ENCODE measurements at regions not wholly inside any gene's neighbourhood (a gene's known extent, or its start where the extent isn't known, plus 50 kb on each side); places are given as distances from the start of the nearest gene placed in this dataset.

DNA sequence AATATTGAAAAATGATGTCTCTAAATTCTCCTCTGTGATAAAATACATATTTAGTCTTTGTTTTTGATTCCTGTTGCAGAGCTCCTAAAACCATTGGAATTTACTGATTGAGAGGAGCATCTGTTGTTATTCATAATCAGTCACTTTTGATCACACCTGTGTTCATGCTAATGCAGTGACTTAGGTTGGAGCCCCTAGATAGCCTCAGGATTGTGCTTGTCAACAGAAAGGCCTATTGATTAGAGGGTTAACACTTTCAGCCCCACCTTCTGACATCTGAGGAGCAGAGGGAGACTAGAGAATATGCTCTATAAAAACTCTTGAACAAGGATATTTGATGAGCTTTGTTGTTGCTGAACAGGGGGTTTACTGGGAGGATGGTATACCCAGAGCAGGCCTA is 409.5 kb upstream of the ADGRL3 start:
- DNase-seq (ENCODE audit: low read depth, low spot score) (no peak), FAIRE-seq (no peak)
- Histone ChIP-seq H3K4me1 (ENCODE audit: control insufficient read depth, extremely low read depth, insufficient read depth, low read length) (no peaks in the 10 kb centered on the region), H3K27ac (ENCODE audit: insufficient read depth, low read depth, low read length) (no peak overlapping the region), H3K36me3 (ENCODE audit: control insufficient read depth in 2 of 2, extremely low read depth in 1 of 2, insufficient read depth in 2 of 2, low read length in 2 of 2) (no peaks in the 10 kb centered on the region), H2AFZ (ENCODE audit: low read depth, low read length) (no peak overlapping the region), H3K4me3 (replicated peaks in 1 of 3; ENCODE audit: insufficient read depth in 1 of 3, low read depth in 1 of 3, low read length in 3 of 3) (no peak overlapping the region), H3K79me2 (ENCODE audit: control insufficient read depth, insufficient read depth, low read length) (no peaks in the 10 kb centered on the region), H3K4me2 (ENCODE audit: insufficient read depth, low read length) (no peak overlapping the region), H3K27me3 (ENCODE audit: control insufficient read depth in 2 of 2, insufficient read depth in 2 of 2, low read length in 2 of 2) (no peaks in the 10 kb centered on the region), H3K9me3 (replicated peaks; ENCODE audit: control insufficient read depth, insufficient read depth, low read length) (no peaks in the 10 kb centered on the region), H3K9ac (replicated peaks; ENCODE audit: extremely low read depth, insufficient read depth, low read length) (no peak overlapping the region), H3K9me1 (replicated peaks; ENCODE audit: control insufficient read depth, extremely low read depth, insufficient read depth, low read length) (no peaks in the 10 kb centered on the region), H4K20me1 (replicated peaks; ENCODE audit: control insufficient read depth, extremely low read depth, insufficient read depth, low read length) (no peaks in the 10 kb centered on the region)
- dilution Hi-C loops (cut with MboI; ENCODE audit: extremely low pct_ligation_motif_present, low sequenced_read_pairs) (no loop called here), intact Hi-C loops (cut with micrococcal nuclease) (no loop called here)
- POLR2A ChIA-PET: no interaction called here
- BruUV-seq (replicated peaks): no TSS peak
- CTCF ChIA-PET: no interaction called here
- TF ChIP-seq POLR2A (IDR thresholded peaks at IDR 0.05; ENCODE audit: low read depth, low read length): no peak
- TF ChIP-seq JUN (IDR thresholded peaks at IDR 0.05; ENCODE audit: borderline replicate concordance, insufficient read depth, insufficient read length, low read depth): no peak
- TF ChIP-seq, protein P1, sequence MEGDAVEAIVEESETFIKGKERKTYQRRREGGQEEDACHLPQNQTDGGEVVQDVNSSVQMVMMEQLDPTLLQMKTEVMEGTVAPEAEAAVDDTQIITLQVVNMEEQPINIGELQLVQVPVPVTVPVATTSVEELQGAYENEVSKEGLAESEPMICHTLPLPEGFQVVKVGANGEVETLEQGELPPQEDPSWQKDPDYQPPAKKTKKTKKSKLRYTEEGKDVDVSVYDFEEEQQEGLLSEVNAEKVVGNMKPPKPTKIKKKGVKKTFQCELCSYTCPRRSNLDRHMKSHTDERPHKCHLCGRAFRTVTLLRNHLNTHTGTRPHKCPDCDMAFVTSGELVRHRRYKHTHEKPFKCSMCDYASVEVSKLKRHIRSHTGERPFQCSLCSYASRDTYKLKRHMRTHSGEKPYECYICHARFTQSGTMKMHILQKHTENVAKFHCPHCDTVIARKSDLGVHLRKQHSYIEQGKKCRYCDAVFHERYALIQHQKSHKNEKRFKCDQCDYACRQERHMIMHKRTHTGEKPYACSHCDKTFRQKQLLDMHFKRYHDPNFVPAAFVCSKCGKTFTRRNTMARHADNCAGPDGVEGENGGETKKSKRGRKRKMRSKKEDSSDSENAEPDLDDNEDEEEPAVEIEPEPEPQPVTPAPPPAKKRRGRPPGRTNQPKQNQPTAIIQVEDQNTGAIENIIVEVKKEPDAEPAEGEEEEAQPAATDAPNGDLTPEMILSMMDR (IDR thresholded peaks at IDR 0.05; ENCODE audit: extremely low read depth in 1 of 2, insufficient read depth in 1 of 2, low read depth in 1 of 2, low read length in 2 of 2): no peak
- TF ChIP-seq, protein P2, sequence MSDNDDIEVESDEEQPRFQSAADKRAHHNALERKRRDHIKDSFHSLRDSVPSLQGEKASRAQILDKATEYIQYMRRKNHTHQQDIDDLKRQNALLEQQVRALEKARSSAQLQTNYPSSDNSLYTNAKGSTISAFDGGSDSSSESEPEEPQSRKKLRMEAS (IDR thresholded peaks at IDR 0.05; ENCODE audit: insufficient read depth, insufficient read length): no peak
- no peak for TF ChIP-seq EZH2 (IDR thresholded peaks at IDR 0.05; ENCODE audit: borderline replicate concordance, low read depth, low read length, severe bottlenecking)
- no peak for TF ChIP-seq GATA2 (IDR thresholded peaks at IDR 0.05; ENCODE audit: insufficient read depth, insufficient read length, low read depth, low read length)
- TF ChIP-seq MYC (IDR thresholded peaks at IDR 0.05; ENCODE audit: low read depth, low read length): no peak
- TF ChIP-seq POLR2AphosphoS5 (IDR thresholded peaks at IDR 0.05; ENCODE audit: insufficient read depth, low read depth, low read length): no peak
- TF ChIP-seq FOS (IDR thresholded peaks at IDR 0.05; ENCODE audit: borderline replicate concordance, insufficient read depth, low read length): no peak
